ENCODE measurements at regions not wholly inside any gene's neighbourhood (a gene's known extent, or its start where the extent isn't known, plus 50 kb on each side); places are given as distances from the start of the nearest gene placed in this dataset.

GRCh38 chr5:93164690-93165089 is 416.3 kb downstream of the NR2F1-AS1 start:
- no peak for TF ChIP-seq CTCF (IDR thresholded peaks at IDR 0.05; ENCODE audit: low read depth, low read length)
- no peak for TF ChIP-seq EZH2phosphoT487 (IDR thresholded peaks at IDR 0.05; ENCODE audit: low read depth)

Measured in OCI-LY3 (cell line).